K562 (cell line): ENCODE measurements at regions not wholly inside any gene's neighbourhood (a gene's known extent, or its start where the extent isn't known, plus 50 kb on each side); places are given as distances from the start of the nearest gene placed in this dataset.

ENCODE experiments used
- ATAC-seq: fragments of 200-7000 bp; cut with Tn5 transposase; 3 replicates; pipeline ENCODE4 v1.9.1; 2020; ENCODE audit warnings: moderate library complexity
- BruUV-seq: library from RNA; stranded (reverse); fragments of 400-500 nt; replicated peaks from 2 replicates; lab custom pipeline; 2021; lab: Mats Ljungman, UMichigan
- CTCF ChIA-PET: fragments of 300-600 bp; formaldehyde crosslinking; extraction: SDS; loops from one replicate; lab custom pipeline; 2021; ENCODE audit warnings: low intra/inter-chr PET ratio; lab: Yijun Ruan, JAX
- POLR2A ChIA-PET: fragments of 300-600, 350-650 bp; sonication (Branson Sonifier 250); formaldehyde crosslinking; extraction: SDS; loops from one replicate; lab custom pipeline; 2021; ENCODE audit warnings: antibody characterized with exemption, inconsistent platforms; lab: Yijun Ruan, JAX
- DNase-seq, 4 experiments: peaks; one replicate each; pipeline versions ENCODE4 v3.0.0 to v3.0.0-alpha.2; 2011 to 2018; ENCODE audit warnings: low spot score in 3 of 4, mixed read lengths in 3 of 4; ENCODE audit errors: extremely low read depth in 1 of 4
- FAIRE-seq: peaks from 2 replicates; lab custom pipeline; 2011; peaks lifted over from hg19 to GRCh38; lab: Jason Lieb, UNC
- H2AFZ ChIP-seq: 2 replicates; pipeline ENCODE4 v1.6.0; 2011; ENCODE audit warnings: low read depth, low read length, control low read depth, inconsistent platforms
- H3K27ac ChIP-seq: fragments of 200-600 bp; 3 replicates; pipeline ENCODE4 v1.8.0; 2011; ENCODE audit warnings: low read depth, mild to moderate bottlenecking, control low read depth, inconsistent platforms, low read length, moderate library complexity, mixed read lengths; ENCODE audit errors: extremely low read depth
- H3K27me3 ChIP-seq, 2 experiments: fragments of 300-600 bp in 1 of 2; 2 replicates in 1 of 2; 3 replicates in 1 of 2; pipeline versions ENCODE4 v1.6.0 to v1.8.0; 2011; ENCODE audit warnings: inconsistent platforms in 2 of 2, low read length in 2 of 2, mild to moderate bottlenecking in 1 of 2, mixed read lengths in 1 of 2, moderate library complexity in 1 of 2; ENCODE audit not compliant: control insufficient read depth in 2 of 2, insufficient read depth in 2 of 2
- H3K36me3 ChIP-seq: fragments of 300-600 bp; 3 replicates; pipeline ENCODE4 v1.8.0; 2011; ENCODE audit warnings: mild to moderate bottlenecking, low read length, inconsistent platforms; ENCODE audit not compliant: control insufficient read depth, insufficient read depth
- H3K4me1 ChIP-seq, 2 experiments: fragments of 200-600 bp in 1 of 2; replicated peaks in 1 of 2; 2 replicates in 1 of 2; 3 replicates in 1 of 2; pipeline versions ENCODE4 v1.5.1 to v1.8.0; 2011; ENCODE audit warnings: inconsistent platforms in 2 of 2, low read length in 2 of 2, mild to moderate bottlenecking in 1 of 2, mixed read lengths in 1 of 2, moderate library complexity in 1 of 2; ENCODE audit not compliant: control insufficient read depth in 2 of 2, insufficient read depth in 2 of 2
- H3K4me2 ChIP-seq: 2 replicates; pipeline ENCODE4 v1.6.1; 2011; ENCODE audit warnings: low read length, control low read depth, inconsistent platforms, mixed read lengths; ENCODE audit not compliant: insufficient read depth
- H3K4me3 ChIP-seq: fragments of 200-600 bp; sonication (generic), shearing (Covaris generic); 2 replicates; pipeline ENCODE4 v1.5.1; 2016; ENCODE audit warnings: control low read depth, inconsistent platforms
- H3K79me2 ChIP-seq: fragments of 200-600 bp; 3 replicates; pipeline ENCODE4 v1.8.0; 2011; ENCODE audit warnings: low read length, inconsistent platforms; ENCODE audit not compliant: control insufficient read depth, insufficient read depth
- H3K9ac ChIP-seq, 2 experiments: 2 replicates each; pipeline versions ENCODE4 v1.6.0 to v1.6.1; 2011; ENCODE audit warnings: low read depth in 2 of 2, low read length in 2 of 2, control low read depth in 1 of 2, inconsistent platforms in 1 of 2, mild to moderate bottlenecking in 1 of 2, mixed read lengths in 1 of 2; ENCODE audit not compliant: insufficient read depth in 1 of 2
- H3K9me1 ChIP-seq: one replicate; pipeline ENCODE4 v1.6.0; 2011; ENCODE audit warnings: inconsistent platforms, mild to moderate bottlenecking, low read length, moderate library complexity; ENCODE audit not compliant: control insufficient read depth, insufficient read depth
- H3K9me3 ChIP-seq: replicated peaks from 2 replicates; pipeline ENCODE4 v1.5.1; 2011; ENCODE audit warnings: low read depth, low read length, inconsistent platforms; ENCODE audit not compliant: control insufficient read depth, insufficient read depth
- H4K20me1 ChIP-seq: replicated peaks from 2 replicates; pipeline ENCODE4 v1.6.1; 2011; ENCODE audit warnings: low read length, inconsistent platforms, mixed read lengths; ENCODE audit not compliant: control insufficient read depth, insufficient read depth
- ATF1 ChIP-seq, 2 experiments: fragments of 450-650 bp in 1 of 2; IDR thresholded peaks; 2 replicates each; pipeline ENCODE4 v1.6.1; 2016; ENCODE audit warnings: missing compliant biosample characterization in 1 of 2, missing genetic modification characterization in 1 of 2
- E2F1 ChIP-seq: sonication (generic); formaldehyde crosslinking; IDR thresholded peaks from 2 replicates; pipeline ENCODE4 v1.8.1; 2023; ENCODE audit warnings: mild to moderate bottlenecking, missing genetic modification reagents, moderate library complexity
- ZNF224 ChIP-seq: sonication (generic); formaldehyde crosslinking; IDR thresholded peaks from 2 replicates; pipeline ENCODE4 v1.8.0; 2022; ENCODE audit warnings: mild to moderate bottlenecking, missing genetic modification reagents
- WGBS: fragments of 100-300 bp; shearing (Covaris generic); methylation state at CpG from one replicate; pipeline ENCODE4 v1.1.6; 2016; ENCODE audit warnings: low coverage, mixed read lengths; ENCODE audit not compliant: insufficient coverage; ENCODE audit errors: missing lambda C conversion rate; 5-methylcytosine and 5-hydroxymethylcytosine counted together
- in situ Hi-C: fragments of 300-500 bp; cut with MboI; formaldehyde crosslinking; loops from 4 replicates; pipeline ENCODE4 v1.15.0; 2018; ENCODE audit warnings: inconsistent platforms, mixed read lengths
- intact Hi-C: fragments of 100-400 bp; cut with micrococcal nuclease; formaldehyde crosslinking; loops from 2 replicates; pipeline ENCODE4 v1.14.2; 2022

- Histone ChIP-seq H3K4me2 (no peak overlapping the region), H3K27ac (no peak overlapping the region), H3K27me3 (no peaks in the 10 kb centered on the region), H3K4me1 (no peaks in the 10 kb centered on the region), H3K4me3 (no peak overlapping the region), H3K9me1 (no peaks in the 10 kb centered on the region), H3K36me3 (no peaks in the 10 kb centered on the region), H3K9ac (no peak overlapping the region), H3K9me3 (no peaks in the 10 kb centered on the region), H3K79me2 (no peaks in the 10 kb centered on the region), H2AFZ (no peak overlapping the region), H4K20me1 (no peaks in the 10 kb centered on the region)
- FAIRE-seq (no peak), DNase-seq (no peak), ATAC-seq (no peak)
- CTCF ChIA-PET = no interaction called here
- intact Hi-C loops = no loop called here
- in situ Hi-C loops = no loop called here
- TF ChIP-seq ZNF224 (CRISPR knock-in tag) = no peak
- WGBS = 0% methylated on average over 4 of the region's 4 CpGs
- BruUV-seq = no TSS peak
- POLR2A ChIA-PET = no interaction called here
Observed at GRCh38 chr1:80274256-80274655, 1267.7 kb upstream of the ADGRL4 start.

DNA sequence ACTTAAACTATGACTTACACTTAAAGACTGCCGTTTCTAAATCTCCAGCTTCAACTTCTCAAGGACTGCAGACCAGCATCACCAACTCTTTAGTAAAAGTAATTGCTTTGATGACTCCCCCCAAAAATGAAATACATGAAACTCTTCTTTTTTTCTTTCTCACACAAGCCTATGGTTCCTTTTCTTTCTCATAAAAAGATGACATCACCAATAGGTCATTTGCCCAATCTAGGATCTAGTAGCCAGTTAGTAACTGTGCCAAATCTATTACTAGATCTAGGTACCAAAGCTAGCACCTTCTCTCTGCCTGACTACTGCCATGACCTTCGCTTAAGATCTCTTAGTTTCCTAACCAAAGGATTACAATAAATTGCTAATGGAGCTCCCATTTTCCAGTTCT lies 1266.0 kb upstream of the ADGRL4 start:
- Histone ChIP-seq H3K36me3 (no peaks in the 10 kb centered on the region), H3K9me1 (no peaks in the 10 kb centered on the region), H3K27ac (no peak overlapping the region), H3K9me3 (no peaks in the 10 kb centered on the region), H4K20me1 (no peaks in the 10 kb centered on the region), H2AFZ (no peak overlapping the region), H3K4me2 (no peak overlapping the region), H3K4me3 (no peak overlapping the region), H3K4me1 (no peaks in the 10 kb centered on the region), H3K79me2 (no peaks in the 10 kb centered on the region), H3K9ac (no peak overlapping the region), H3K27me3 (no peaks in the 10 kb centered on the region)
- no peak for FAIRE-seq
- intact Hi-C loops (no loop called here), in situ Hi-C loops (no loop called here)
- TF ChIP-seq ATF1 (CRISPR knock-in tag; IDR thresholded peaks at IDR 0.05) = no peak
- TF ChIP-seq ATF1 (tag; IDR thresholded peaks at IDR 0.05) = no peak
- TF ChIP-seq E2F1 (CRISPR knock-in tag) = no peak
- BruUV-seq = no TSS peak
- ChIA-PET POLR2A (no interaction called here), CTCF (no interaction called here)
- WGBS = 0% methylated on average over 2 of the region's 2 CpGs
- DNase-seq = no peak
- ATAC-seq = no peak
